Left ventricle myocardium inferior (tissue), 1 donor: ENCODE measurements at regions not wholly inside any gene's neighbourhood (a gene's known extent, or its start where the extent isn't known, plus 50 kb on each side); places are given as distances from the start of the nearest gene placed in this dataset.

ENCODE experiments used
- DNase-seq: peaks from one replicate; pipeline ENCODE4 v3.0.0-alpha.2; 2020
- H3K27ac ChIP-seq: fragments of 200-600 bp; replicated peaks from 2 replicates; pipeline ENCODE4 v1.8.0; 2021
- H3K27me3 ChIP-seq: fragments of 200-600 bp; 2 replicates; pipeline ENCODE4 v1.8.0; 2021; ENCODE audit warnings: low read depth
- H3K36me3 ChIP-seq: fragments of 200-600 bp; 2 replicates; pipeline ENCODE4 v1.8.0; 2021
- H3K4me1 ChIP-seq: fragments of 200-600 bp; 2 replicates; pipeline ENCODE4 v1.8.0; 2021
- H3K4me3 ChIP-seq: fragments of 200-600 bp; 2 replicates; pipeline ENCODE4 v1.8.0; 2021; ENCODE audit warnings: mild to moderate bottlenecking, moderate library complexity
- H3K9me3 ChIP-seq: fragments of 200-600 bp; replicated peaks from 2 replicates; pipeline ENCODE4 v1.8.0; 2021
- CTCF ChIP-seq: fragments of 200-600 bp; IDR thresholded peaks from 2 replicates; pipeline ENCODE4 v1.8.0; 2021; ENCODE audit warnings: antibody characterized with exemption, mild to moderate bottlenecking, borderline replicate concordance
- intact Hi-C: fragments of 100-400 bp; cut with micrococcal nuclease; formaldehyde crosslinking; loops from one replicate; pipeline ENCODE4 v1.11.0; 2022
- donor health status: DM: no; HTN: yes; CAD: no; lungs with severe emphysema.

GRCh38 chr11:116355104-116355503 lies 417.7 kb downstream of the BUD13 start:
- Histone ChIP-seq H3K36me3 (no peaks in the 10 kb centered on the region), H3K27me3 (peaks cover 52% of the 10 kb centered on the region), H3K9me3 (no peaks in the 10 kb centered on the region), H3K4me1 (no peaks in the 10 kb centered on the region), H3K4me3 (no peak overlapping the region), H3K27ac (no peak overlapping the region)
- TF ChIP-seq CTCF, result no peak
- DNase-seq, result no peak
- intact Hi-C loops, result no loop called here

GRCh38 chr11:116353589-116353988 lies 419.2 kb downstream of the BUD13 start:
- intact Hi-C loops, result no loop called here
- no peak overlapping the region for H3K4me3 ChIP-seq
- no peak overlapping the region for H3K27ac ChIP-seq
- no peak for TF ChIP-seq CTCF
- no peaks in the 10 kb centered on the region for H3K4me1 ChIP-seq
- peaks cover 36% of the 10 kb centered on the region for H3K27me3 ChIP-seq
- no peak for DNase-seq
- no peaks in the 10 kb centered on the region for H3K36me3 ChIP-seq
- no peaks in the 10 kb centered on the region for H3K9me3 ChIP-seq

- no peak for TF ChIP-seq CTCF
- no peak overlapping the region for H3K4me3 ChIP-seq
- intact Hi-C loops, result no loop called here
- H3K9me3 ChIP-seq, result no peaks in the 10 kb centered on the region
- peaks cover 29% of the 10 kb centered on the region for H3K27me3 ChIP-seq
- H3K27ac ChIP-seq, result no peak overlapping the region
- no peak for DNase-seq
- H3K4me1 ChIP-seq, result no peaks in the 10 kb centered on the region
- no peaks in the 10 kb centered on the region for H3K36me3 ChIP-seq
Measured at GRCh38 chr11:116352881-116353280, 419.9 kb downstream of the BUD13 start.

- no peaks in the 10 kb centered on the region for H3K9me3 ChIP-seq
- intact Hi-C loops, result no loop called here
- no peak overlapping the region for H3K4me3 ChIP-seq
- no peaks in the 10 kb centered on the region for H3K4me1 ChIP-seq
- H3K27me3 ChIP-seq, result peaks cover 20% of the 10 kb centered on the region
- no peaks in the 10 kb centered on the region for H3K36me3 ChIP-seq
- TF ChIP-seq CTCF, result no peak
- H3K27ac ChIP-seq, result no peak overlapping the region
- DNase-seq, result no peak
Measured at GRCh38 chr11:116348226-116348625, 424.6 kb downstream of the BUD13 start.

GRCh38 chr11:116345575-116345974 lies 427.2 kb downstream of the BUD13 start:
- TF ChIP-seq CTCF, result no peak
- no peaks in the 10 kb centered on the region for H3K4me1 ChIP-seq
- DNase-seq, result no peak
- intact Hi-C loops, result no loop called here
- H3K9me3 ChIP-seq, result no peaks in the 10 kb centered on the region
- no peak overlapping the region for H3K27ac ChIP-seq
- no peaks in the 10 kb centered on the region for H3K36me3 ChIP-seq
- no peak overlapping the region for H3K4me3 ChIP-seq
- peaks cover 32% of the 10 kb centered on the region for H3K27me3 ChIP-seq

- DNase-seq, result no peak
- no peak overlapping the region for H3K4me3 ChIP-seq
- no peak overlapping the region for H3K27ac ChIP-seq
- no peaks in the 10 kb centered on the region for H3K9me3 ChIP-seq
- no peak for TF ChIP-seq CTCF
- peaks cover 32% of the 10 kb centered on the region for H3K27me3 ChIP-seq
- no peaks in the 10 kb centered on the region for H3K36me3 ChIP-seq
- H3K4me1 ChIP-seq, result no peaks in the 10 kb centered on the region
- intact Hi-C loops, result no loop called here
Measured at GRCh38 chr11:116344601-116345000, 428.2 kb downstream of the BUD13 start.
